ENCODE measurements at regions not wholly inside any gene's neighbourhood (a gene's known extent, or its start where the extent isn't known, plus 50 kb on each side); places are given as distances from the start of the nearest gene placed in this dataset.

GRCh38 chr14:53525608-53526007 lies 372.5 kb upstream of the DDHD1 start:
- no peak for TF ChIP-seq SUZ12 (IDR thresholded peaks at IDR 0.05; ENCODE audit: low read length)
- TF ChIP-seq POLR2A (IDR thresholded peaks at IDR 0.05; ENCODE audit: control extremely low read depth in 1 of 2, low read depth in 2 of 2, low read length in 2 of 2) = no peak
- no peak for TF ChIP-seq ZNF274 (IDR thresholded peaks at IDR 0.05; ENCODE audit: borderline replicate concordance, extremely low read depth, low read length)
- TF ChIP-seq NRF1 (IDR thresholded peaks at IDR 0.05; ENCODE audit: low read depth, low read length) = no peak
- TF ChIP-seq CTCF (IDR thresholded peaks at IDR 0.05; ENCODE audit: control extremely low read depth in 1 of 3, insufficient read depth in 1 of 3, low read depth in 1 of 3, low read length in 3 of 3) = no peak
- no peak for TF ChIP-seq ATF2 (IDR thresholded peaks at IDR 0.05; ENCODE audit: low read length)
- TF ChIP-seq RAD21 (IDR thresholded peaks at IDR 0.05 in 1 of 2, conservative IDR thresholded peaks at IDR 0.05 in 1 of 2; ENCODE audit: low read depth in 2 of 2, low read length in 2 of 2) = no peak
- TF ChIP-seq ATF3 (IDR thresholded peaks at IDR 0.05; ENCODE audit: insufficient read depth, low read depth, low read length) = no peak
- TF ChIP-seq EP300 (IDR thresholded peaks at IDR 0.05; ENCODE audit: borderline replicate concordance in 1 of 2, low read depth in 2 of 2, low read length in 2 of 2) = no peak
- no peak for TF ChIP-seq HDAC2 (IDR thresholded peaks at IDR 0.05; ENCODE audit: borderline replicate concordance in 1 of 2, low read depth in 2 of 2, low read length in 2 of 2)
- TF ChIP-seq EZH2 (IDR thresholded peaks at IDR 0.05; ENCODE audit: low read depth, low read length, severe bottlenecking) = no peak
- TF ChIP-seq TAF1 (IDR thresholded peaks at IDR 0.05; ENCODE audit: low read depth, low read length) = no peak
- no peak for TF ChIP-seq SP4 (IDR thresholded peaks at IDR 0.05; ENCODE audit: low read length)

All from H1 (cell line).